SK-N-SH (cell line): ENCODE measurements at regions not wholly inside any gene's neighbourhood (a gene's known extent, or its start where the extent isn't known, plus 50 kb on each side); places are given as distances from the start of the nearest gene placed in this dataset.

Experiments
- CTCF ChIA-PET: fragments of 300-600, 350-600 bp; formaldehyde crosslinking; extraction: SDS; loops from one replicate; lab custom pipeline; 2021; lab: Yijun Ruan, JAX
- POLR2A ChIA-PET: fragments of 350-600 bp; sonication (Branson Sonifier 250); formaldehyde crosslinking; extraction: SDS; loops from one replicate; lab custom pipeline; 2020; ENCODE audit warnings: antibody characterized with exemption, inconsistent platforms; lab: Yijun Ruan, JAX
- DNase-seq: peaks from one replicate; pipeline ENCODE4 v3.0.0; 2012
- H2AFZ ChIP-seq: fragments of 200-600 bp; sonication (generic); 2 replicates; pipeline ENCODE4 v1.8.1; 2016; ENCODE audit warnings: antibody characterized with exemption, mild to moderate bottlenecking, low read depth
- H3F3A ChIP-seq: fragments of 200-600 bp; sonication (generic); replicated peaks from 2 replicates; pipeline ENCODE3; 2016; ENCODE audit warnings: antibody characterized with exemption, mild to moderate bottlenecking; ENCODE audit not compliant: insufficient read depth
- H3K27ac ChIP-seq, 2 experiments: fragments of 200-500 bp in 1 of 2; fragments of 200-600 bp in 1 of 2; sonication (Bioruptor generic) in 1 of 2; sonication (generic), shearing (Covaris generic) in 1 of 2; 2 replicates each; pipeline versions ENCODE4 v1.5.1 to v1.6.1; 2014 to 2016; ENCODE audit warnings: low read depth in 2 of 2, inconsistent platforms in 1 of 2, low read length in 1 of 2, mild to moderate bottlenecking in 1 of 2, mixed read lengths in 1 of 2
- H3K27me3 ChIP-seq: fragments of 200-600 bp; sonication (generic), shearing (Covaris generic); 2 replicates; pipeline ENCODE4 v1.6.1; 2016; ENCODE audit warnings: mixed run types; ENCODE audit not compliant: insufficient read depth
- H3K36me3 ChIP-seq, 2 experiments: fragments of 200-500 bp in 1 of 2; fragments of 200-600 bp in 1 of 2; sonication (Bioruptor generic) in 1 of 2; sonication (generic) in 1 of 2; replicated peaks in 1 of 2; 2 replicates each; pipeline versions ENCODE3 to v1.5.1; 2014 to 2016; ENCODE audit warnings: low read length in 1 of 2, mild to moderate bottlenecking in 1 of 2; ENCODE audit not compliant: insufficient read depth in 2 of 2, control insufficient read depth in 1 of 2
- H3K4me1 ChIP-seq, 2 experiments: fragments of 200-500 bp in 1 of 2; fragments of 200-600 bp in 1 of 2; sonication (Bioruptor generic) in 1 of 2; sonication (generic), shearing (Covaris generic) in 1 of 2; 2 replicates each; pipeline versions ENCODE4 v1.5.1 to v1.6.1; 2014 to 2016; ENCODE audit warnings: low read depth in 1 of 2, low read length in 1 of 2, mixed run types in 1 of 2; ENCODE audit not compliant: insufficient read depth in 2 of 2, control insufficient read depth in 1 of 2
- H3K4me2 ChIP-seq: fragments of 200-600 bp; sonication (generic), shearing (Covaris generic); 2 replicates; pipeline ENCODE4 v1.6.1; 2017; ENCODE audit warnings: mixed run types
- H3K4me3 ChIP-seq, 2 experiments: fragments of 200-500 bp in 1 of 2; fragments of 200-600 bp in 1 of 2; sonication (Bioruptor generic) in 1 of 2; sonication (generic), shearing (Covaris generic) in 1 of 2; 2 replicates each; pipeline versions ENCODE4 v1.5.1 to v1.8.1; 2014 to 2016; ENCODE audit warnings: low read depth in 2 of 2, inconsistent platforms in 1 of 2, low read length in 1 of 2, mild to moderate bottlenecking in 1 of 2, mixed read lengths in 1 of 2, moderate library complexity in 1 of 2
- H3K79me2 ChIP-seq: fragments of 200-600 bp; sonication (generic); 2 replicates; pipeline ENCODE4 v1.8.1; 2017; ENCODE audit warnings: mild to moderate bottlenecking; ENCODE audit not compliant: insufficient read depth
- H3K9ac ChIP-seq: fragments of 200-600 bp; sonication (generic); 2 replicates; pipeline ENCODE4 v1.6.1; 2017; ENCODE audit warnings: mixed run types
- H3K9me2 ChIP-seq: fragments of 200-600 bp; sonication (generic); 2 replicates; pipeline ENCODE4 v1.6.1; 2017; ENCODE audit warnings: mixed run types
- H3K9me3 ChIP-seq: fragments of 200-600 bp; sonication (generic); 2 replicates; pipeline ENCODE4 v1.6.1; 2017; ENCODE audit warnings: mixed run types, mild to moderate bottlenecking, moderate library complexity
- H4K20me1 ChIP-seq: fragments of 200-600 bp; sonication (generic); 2 replicates; pipeline ENCODE4 v1.6.1; 2017; ENCODE audit warnings: mild to moderate bottlenecking, mixed run types; ENCODE audit not compliant: insufficient read depth
- ELF1 ChIP-seq: IDR thresholded peaks from 2 replicates; pipeline ENCODE4 v1.4.0; 2012
- EZH2phosphoT487 ChIP-seq: fragments of 200-600 bp; sonication (generic); IDR thresholded peaks from 2 replicates; pipeline ENCODE4 v1.6.1; 2017; ENCODE audit warnings: low read depth, mixed run types, mild to moderate bottlenecking, antibody characterized with exemption, moderate library complexity, borderline replicate concordance
- FOSL2 ChIP-seq: IDR thresholded peaks from 2 replicates; pipeline ENCODE4 v1.4.0; 2012; ENCODE audit warnings: low read depth, mild to moderate bottlenecking, moderate library complexity, borderline replicate concordance
- FOXM1 ChIP-seq: IDR thresholded peaks from 2 replicates; pipeline ENCODE4 v1.4.0; 2012; ENCODE audit warnings: low read depth, mild to moderate bottlenecking
- GATA2 ChIP-seq: sonication (generic); formaldehyde crosslinking; IDR thresholded peaks from 2 replicates; pipeline ENCODE4 v1.5.0; 2020; ENCODE audit warnings: mild to moderate bottlenecking, missing genetic modification reagents
- MAX ChIP-seq: IDR thresholded peaks from 2 replicates; pipeline ENCODE4 v1.4.0; 2012; ENCODE audit warnings: low read depth
- MEF2A ChIP-seq: IDR thresholded peaks from 2 replicates; pipeline ENCODE4 v1.4.0; 2012; ENCODE audit warnings: low read depth, borderline replicate concordance
- NFIC ChIP-seq: IDR thresholded peaks from 2 replicates; pipeline ENCODE4 v1.4.0; 2012; ENCODE audit warnings: borderline replicate concordance
- NRF1 ChIP-seq: IDR thresholded peaks from 2 replicates; pipeline ENCODE4 v1.6.1; 2012; ENCODE audit warnings: low read depth, mild to moderate bottlenecking, low read length
- RAD21 ChIP-seq: IDR thresholded peaks from 2 replicates; pipeline ENCODE4 v1.6.1; 2012; ENCODE audit warnings: mild to moderate bottlenecking, low read length
- REST ChIP-seq: IDR thresholded peaks from 2 replicates; pipeline ENCODE4 v1.6.1; 2012; ENCODE audit warnings: mild to moderate bottlenecking, low read depth, low read length, moderate library complexity
- RXRA ChIP-seq: IDR thresholded peaks from 2 replicates; pipeline ENCODE4 v1.4.0; 2012; ENCODE audit warnings: low read depth, mild to moderate bottlenecking, borderline replicate concordance
- SIN3A ChIP-seq: IDR thresholded peaks from 2 replicates; pipeline ENCODE4 v1.6.1; 2012; ENCODE audit warnings: low read depth, mild to moderate bottlenecking, low read length, moderate library complexity, borderline replicate concordance
- TEAD4 ChIP-seq: IDR thresholded peaks from 2 replicates; pipeline ENCODE4 v1.4.0; 2012; ENCODE audit warnings: mild to moderate bottlenecking, borderline replicate concordance; ENCODE audit not compliant: insufficient read depth
- ZBTB33 ChIP-seq: IDR thresholded peaks from 2 replicates; pipeline ENCODE4 v1.4.0; 2012; ENCODE audit warnings: low read depth, borderline replicate concordance
- whole genome bisulfite sequencing: methylation state at CpG from one replicate; pipeline ENCODE4 v1.1.6; 2017; ENCODE audit warnings: low lambda C conversion rate; 5-methylcytosine and 5-hydroxymethylcytosine counted together
- TF ChIP-seq, protein P1 (sequence below): fragments of 200-600 bp; sonication (generic); IDR thresholded peaks from 2 replicates; pipeline ENCODE4 v1.6.1; 2017; ENCODE audit warnings: antibody characterized with exemption, mild to moderate bottlenecking, moderate library complexity
- TF ChIP-seq, protein P2 (sequence below): fragments of 150-350 bp; IDR thresholded peaks from 2 replicates; pipeline ENCODE4 v1.6.1; 2016; ENCODE audit warnings: mild to moderate bottlenecking, low read depth, low read length

DNA sequence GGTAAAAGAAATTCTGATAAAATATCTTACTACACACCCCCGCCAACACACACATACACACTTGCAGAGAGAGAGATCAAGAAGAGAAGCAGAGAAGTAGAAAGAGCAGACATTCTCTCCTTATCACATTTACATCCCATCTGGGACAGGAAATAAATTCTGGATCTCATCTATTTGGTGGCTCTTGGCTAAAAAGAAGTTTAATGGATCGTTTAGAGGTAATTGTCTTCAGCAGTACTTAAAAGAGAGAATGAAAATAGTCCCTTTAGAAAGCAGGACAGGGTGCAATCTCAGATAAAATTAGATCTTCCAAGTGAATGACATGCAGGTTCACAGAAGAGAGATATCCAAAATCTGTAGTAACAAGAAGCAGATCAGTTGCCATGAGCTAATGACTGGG is 1392.5 kb downstream of the RAPGEF2 start (continued):
- TF ChIP-seq, protein P1, sequence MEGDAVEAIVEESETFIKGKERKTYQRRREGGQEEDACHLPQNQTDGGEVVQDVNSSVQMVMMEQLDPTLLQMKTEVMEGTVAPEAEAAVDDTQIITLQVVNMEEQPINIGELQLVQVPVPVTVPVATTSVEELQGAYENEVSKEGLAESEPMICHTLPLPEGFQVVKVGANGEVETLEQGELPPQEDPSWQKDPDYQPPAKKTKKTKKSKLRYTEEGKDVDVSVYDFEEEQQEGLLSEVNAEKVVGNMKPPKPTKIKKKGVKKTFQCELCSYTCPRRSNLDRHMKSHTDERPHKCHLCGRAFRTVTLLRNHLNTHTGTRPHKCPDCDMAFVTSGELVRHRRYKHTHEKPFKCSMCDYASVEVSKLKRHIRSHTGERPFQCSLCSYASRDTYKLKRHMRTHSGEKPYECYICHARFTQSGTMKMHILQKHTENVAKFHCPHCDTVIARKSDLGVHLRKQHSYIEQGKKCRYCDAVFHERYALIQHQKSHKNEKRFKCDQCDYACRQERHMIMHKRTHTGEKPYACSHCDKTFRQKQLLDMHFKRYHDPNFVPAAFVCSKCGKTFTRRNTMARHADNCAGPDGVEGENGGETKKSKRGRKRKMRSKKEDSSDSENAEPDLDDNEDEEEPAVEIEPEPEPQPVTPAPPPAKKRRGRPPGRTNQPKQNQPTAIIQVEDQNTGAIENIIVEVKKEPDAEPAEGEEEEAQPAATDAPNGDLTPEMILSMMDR, result no peak
- TF ChIP-seq ZBTB33, result no peak
- TF ChIP-seq EZH2phosphoT487, result no peak

DNA sequence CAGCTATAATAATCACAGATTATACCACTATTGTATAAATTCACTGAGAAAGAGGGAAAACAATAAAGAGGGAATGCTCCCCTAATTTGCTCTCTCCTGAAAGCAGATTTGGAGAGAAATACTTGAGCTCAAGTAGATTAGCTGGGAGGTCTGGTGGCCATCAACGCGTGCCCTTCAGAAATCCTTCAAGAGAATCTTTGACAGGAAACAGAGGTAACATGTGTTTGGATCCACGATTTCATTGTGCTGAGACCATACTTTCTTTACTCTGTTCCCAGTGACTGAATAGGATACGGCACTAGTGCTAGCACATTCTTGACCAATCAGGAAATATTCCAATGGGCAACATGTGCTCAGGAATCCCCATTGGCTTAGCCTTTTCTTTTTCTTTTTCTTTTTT is 1395.3 kb downstream of the RAPGEF2 start:
- no peaks in the 10 kb centered on the region for H3K36me3 ChIP-seq
- no peaks in the 10 kb centered on the region for H3K27me3 ChIP-seq
- no peak overlapping the region for H2AFZ ChIP-seq
- H3F3A ChIP-seq, result no peaks in the 10 kb centered on the region
- H3K4me3 ChIP-seq, result no peak overlapping the region; a peak in 1 of 4 replicates
- no peaks in the 10 kb centered on the region for H3K9me3 ChIP-seq
- DNase-seq, result no peak
- H3K9me2 ChIP-seq, result no peaks in the 10 kb centered on the region
- no peak overlapping the region for H3K4me2 ChIP-seq
- peaks cover 0 to 2% of the 10 kb centered on the region in 2 experiments; a peak in 1 of 4 replicates for H3K4me1 ChIP-seq
- WGBS, result 47% methylated on average over 4 of the region's 4 CpGs
- 0 out of 4 replicates have a peak overlapping the region, but pooled peaks of 1 of the 2 experiments have one; percentile 6 for H3K27ac ChIP-seq
- CTCF ChIA-PET, result no interaction called here
- no peaks in the 10 kb centered on the region for H4K20me1 ChIP-seq
- no peak overlapping the region for H3K9ac ChIP-seq
- no peaks in the 10 kb centered on the region for H3K79me2 ChIP-seq
- POLR2A ChIA-PET, result no interaction called here
- no peak for TF ChIP-seq TEAD4
- TF ChIP-seq ELF1, result no peak
- TF ChIP-seq, protein P2, sequence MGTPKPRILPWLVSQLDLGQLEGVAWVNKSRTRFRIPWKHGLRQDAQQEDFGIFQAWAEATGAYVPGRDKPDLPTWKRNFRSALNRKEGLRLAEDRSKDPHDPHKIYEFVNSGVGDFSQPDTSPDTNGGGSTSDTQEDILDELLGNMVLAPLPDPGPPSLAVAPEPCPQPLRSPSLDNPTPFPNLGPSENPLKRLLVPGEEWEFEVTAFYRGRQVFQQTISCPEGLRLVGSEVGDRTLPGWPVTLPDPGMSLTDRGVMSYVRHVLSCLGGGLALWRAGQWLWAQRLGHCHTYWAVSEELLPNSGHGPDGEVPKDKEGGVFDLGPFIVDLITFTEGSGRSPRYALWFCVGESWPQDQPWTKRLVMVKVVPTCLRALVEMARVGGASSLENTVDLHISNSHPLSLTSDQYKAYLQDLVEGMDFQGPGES, result no peak
- no peak for TF ChIP-seq EZH2phosphoT487
- no peak for TF ChIP-seq NFIC
- no peak for TF ChIP-seq GATA2 (CRISPR knock-in tag)
- TF ChIP-seq, protein P1, result no peak
- no peak for TF ChIP-seq REST
- no peak for TF ChIP-seq NRF1
- no peak for TF ChIP-seq MEF2A
- TF ChIP-seq FOSL2, result no peak
- TF ChIP-seq ZBTB33, result no peak
- TF ChIP-seq FOXM1, result no peak
- no peak for TF ChIP-seq RXRA
- TF ChIP-seq SIN3A, result no peak
- TF ChIP-seq MAX, result no peak
- TF ChIP-seq RAD21, result no peak
